GM18868 (cell line): ENCODE measurements at regions not wholly inside any gene's neighbourhood (a gene's known extent, or its start where the extent isn't known, plus 50 kb on each side); places are given as distances from the start of the nearest gene placed in this dataset.
"Not testable (repeated sequence)": the region's sequence is repeated elsewhere in the genome, so short reads cannot be mapped to it uniquely, and the experiment has no call there.

ENCODE experiments used
- ATAC-seq: cut with Tn5 transposase; IDR thresholded peaks from one replicate; pipeline ENCODE4 v1.9.1; 2021; ENCODE audit warnings: mild to moderate bottlenecking, moderate library complexity; ENCODE audit not compliant: unreplicated experiment

- no peak for ATAC-seq
Observed at GRCh38 chr10:29829776-29830175, 195.0 kb upstream of the SVIL start.

DNA sequence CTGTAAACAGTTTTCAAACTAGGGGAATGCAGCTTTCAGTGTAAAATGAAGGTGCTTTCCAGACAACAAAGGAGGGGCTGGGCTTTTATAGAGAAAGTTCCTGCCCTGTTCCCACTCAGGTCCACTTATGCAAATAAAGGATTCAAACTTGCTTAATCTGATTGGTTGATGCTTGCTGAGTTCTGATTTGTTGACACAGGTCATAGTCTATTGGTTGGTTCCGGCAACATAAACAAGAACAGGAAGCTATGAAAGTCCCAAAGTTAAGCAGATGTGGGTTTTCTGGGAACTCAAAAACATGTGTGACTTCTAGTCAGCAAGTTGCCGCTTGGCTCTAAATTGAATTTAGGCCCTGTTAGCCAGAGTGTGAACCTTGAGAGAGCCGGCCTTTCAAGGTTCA is 194.2 kb upstream of the SVIL start:
- no peak for ATAC-seq

- ATAC-seq, result no peak
Observed at GRCh38 chr10:29828440-29828894, 193.7 kb upstream of the SVIL start.

DNA sequence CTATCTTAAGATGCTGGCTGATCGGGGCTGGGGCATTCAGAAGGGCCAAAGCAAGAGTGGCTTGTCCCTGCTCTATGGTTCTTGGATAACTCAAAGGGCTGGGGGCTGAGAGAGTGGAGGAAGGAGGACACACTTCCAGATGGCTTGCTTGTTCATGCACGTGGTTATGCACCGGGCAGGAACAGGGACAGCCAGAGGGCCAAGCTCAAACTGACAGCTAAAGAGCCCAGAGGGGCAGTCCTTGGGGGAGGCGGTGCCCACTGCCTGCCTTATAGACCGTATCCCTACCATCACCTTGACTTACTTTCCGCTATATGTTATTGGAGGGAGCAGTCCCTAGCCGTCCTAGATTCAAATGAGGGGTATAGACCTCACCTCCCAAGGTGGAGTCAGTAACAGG is 192.7 kb upstream of the SVIL start:
- ATAC-seq, result no peak

GRCh38 chr10:29826801-29827450 is 192.2 kb upstream of the SVIL start:
- no peak for ATAC-seq

- no peak for ATAC-seq
Observed at GRCh38 chr10:29826221-29826620, 191.4 kb upstream of the SVIL start.

DNA sequence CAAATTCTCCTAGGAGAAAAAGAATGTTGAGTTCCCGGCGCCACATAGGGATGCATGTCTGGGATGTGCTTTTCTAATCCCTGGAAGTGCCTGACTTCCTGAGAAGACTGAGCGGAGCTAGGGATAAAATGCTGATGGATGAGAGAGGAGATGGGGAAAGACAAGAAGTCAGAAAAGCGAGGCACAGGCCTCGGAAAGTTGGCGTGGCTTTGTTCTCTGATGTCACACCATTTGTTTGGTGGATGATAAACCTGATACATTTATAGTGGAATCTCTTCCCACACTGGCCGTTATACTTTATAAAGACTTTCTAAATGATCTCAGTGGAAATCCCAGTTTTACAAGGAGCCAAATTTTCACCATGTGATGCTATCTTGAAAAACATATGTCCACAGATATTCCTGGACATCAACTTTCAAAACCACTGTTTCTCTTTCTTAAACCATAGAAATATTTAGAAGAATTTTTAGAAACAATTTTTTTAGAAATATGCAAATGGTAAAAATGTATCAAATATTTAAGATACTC is 188.8 kb upstream of the SVIL start:
- ATAC-seq, result no peak

- ATAC-seq, result no peak
Observed at GRCh38 chr10:29820890-29821461, 186.2 kb upstream of the SVIL start.

DNA sequence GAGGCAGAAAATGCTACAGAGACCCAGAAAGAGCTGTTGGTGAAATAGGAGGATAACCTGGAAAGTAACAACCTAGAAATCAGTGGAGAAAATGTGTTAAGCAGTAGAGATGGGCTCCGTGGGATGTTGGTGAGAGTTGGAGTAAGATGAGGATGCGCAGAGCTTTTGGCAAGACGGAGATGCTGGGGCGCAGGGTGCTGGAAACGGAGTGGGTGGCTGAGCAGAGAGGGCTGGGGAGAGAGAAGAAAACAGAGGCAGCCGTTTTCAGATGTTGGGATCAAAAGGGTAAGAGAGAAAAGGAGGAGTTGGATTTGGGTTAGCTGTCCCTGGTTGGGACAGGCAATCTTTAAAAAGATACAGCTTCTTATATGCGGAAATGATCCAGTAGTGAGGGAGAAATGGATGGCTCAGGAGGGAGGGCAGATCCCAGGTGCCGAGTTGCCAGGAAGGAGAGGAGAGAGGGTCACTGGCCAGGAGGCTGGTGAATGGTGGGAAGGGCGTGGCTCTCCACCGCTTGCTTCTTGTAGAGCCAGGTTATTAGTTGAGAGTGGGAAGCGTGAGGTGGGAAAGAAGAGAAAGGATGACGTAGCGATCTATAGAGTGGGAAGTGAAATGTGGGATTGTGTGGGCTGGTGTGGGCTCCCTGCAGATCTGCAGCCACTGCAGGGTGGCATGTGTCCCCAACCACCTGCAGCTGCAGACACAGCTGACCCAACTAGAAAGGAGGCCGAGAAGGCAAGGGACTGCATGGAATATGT is 182.2 kb upstream of the SVIL start:
- no peak for ATAC-seq

GRCh38 chr10:29815572-29815971 is 180.8 kb upstream of the SVIL start:
- no peak for ATAC-seq

GRCh38 chr10:29811751-29812427 is 177.1 kb upstream of the SVIL start:
- ATAC-seq, result no peak

GRCh38 chr10:29810816-29811215 is 176.0 kb upstream of the SVIL start:
- no peak for ATAC-seq

- not testable (repeated sequence) for ATAC-seq
Observed at GRCh38 chr10:29810231-29810630, 175.5 kb upstream of the SVIL start.

- no peak for ATAC-seq
Observed at GRCh38 chr10:29809383-29809782, 174.6 kb upstream of the SVIL start.

DNA sequence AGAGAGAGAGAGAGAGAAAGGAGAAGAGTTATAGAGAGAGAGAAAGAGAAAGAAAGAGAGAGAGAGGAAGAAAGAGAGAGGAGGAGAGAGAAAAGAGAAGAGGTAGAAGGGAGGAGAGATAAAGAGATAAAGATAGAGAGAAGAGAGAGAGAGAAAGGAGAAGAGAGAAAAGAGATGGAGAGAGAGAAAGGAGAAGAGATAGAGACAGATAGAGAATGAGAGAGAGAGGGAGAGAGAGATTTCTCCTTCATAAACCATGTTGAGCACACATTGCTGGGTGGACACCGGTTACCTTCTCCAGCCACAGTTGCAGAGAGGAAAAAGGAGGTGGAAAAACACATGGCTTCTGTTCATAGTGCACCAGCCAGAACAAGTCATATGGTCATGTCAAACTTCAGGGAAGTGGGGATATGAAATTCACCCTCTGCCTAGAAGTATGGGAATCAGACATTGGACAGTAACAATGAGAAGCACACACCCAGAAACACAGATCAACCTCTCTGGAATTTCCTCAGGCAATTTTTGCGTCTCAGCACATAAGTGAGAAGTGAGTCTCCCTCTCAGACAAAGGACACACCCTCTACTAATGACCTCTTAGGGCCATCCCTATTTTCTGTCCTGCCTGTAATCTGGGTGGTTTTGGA is 172.5 kb upstream of the SVIL start:
- no peak for ATAC-seq

DNA sequence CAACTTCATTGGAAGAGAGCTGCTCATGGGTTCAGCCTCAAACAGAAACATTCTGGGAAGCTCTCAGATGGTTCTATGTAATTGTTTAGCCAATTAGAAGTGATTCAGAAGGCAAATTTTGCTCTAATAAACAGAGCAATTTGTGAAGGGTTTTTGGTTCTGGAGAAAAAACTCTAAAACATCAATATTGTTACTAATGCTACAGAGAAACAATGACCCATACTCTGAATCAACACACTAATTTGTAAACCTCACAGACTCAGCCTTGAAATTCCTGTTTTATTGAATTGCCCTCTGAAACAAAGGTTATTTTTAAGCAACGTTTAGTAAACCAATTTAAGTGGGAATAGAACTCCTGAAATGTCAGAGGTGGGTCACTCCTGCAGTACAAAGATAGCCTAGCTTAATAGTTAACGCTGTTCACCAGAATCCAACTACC is 171.6 kb upstream of the SVIL start:
- ATAC-seq, result no peak

- ATAC-seq, result no peak
Observed at GRCh38 chr10:29805134-29805723, 170.5 kb upstream of the SVIL start.

- no peak for ATAC-seq
Observed at GRCh38 chr10:29804025-29804852, 169.5 kb upstream of the SVIL start.

- ATAC-seq, result no peak
Observed at GRCh38 chr10:29802171-29802570, 167.4 kb upstream of the SVIL start.
